Stimulated activated CD8-positive, alpha-beta memory T cell treated with anti-CD3 and anti-CD28 coated beads, Interleukin-7, amount 100 ng/mL, for 24 hours (primary cell): ENCODE measurements at regions not wholly inside any gene's neighbourhood (a gene's known extent, or its start where the extent isn't known, plus 50 kb on each side); places are given as distances from the start of the nearest gene placed in this dataset.
"Not testable (repeated sequence)": the region's sequence is repeated elsewhere in the genome, so short reads cannot be mapped to it uniquely, and the experiment has no call there.

Source experiments
- DNase-seq: peaks from one replicate; pipeline ENCODE4 v3.0.0-alpha.2; 2020; ENCODE audit warnings: low read depth

- DNase-seq: no peak
Measured at GRCh38 chr3:20245781-20246180, 59.8 kb upstream of the SGO1 start.

GRCh38 chr3:20240154-20240883, 54.3 kb upstream of the SGO1 start:
- DNase-seq: no peak

DNA sequence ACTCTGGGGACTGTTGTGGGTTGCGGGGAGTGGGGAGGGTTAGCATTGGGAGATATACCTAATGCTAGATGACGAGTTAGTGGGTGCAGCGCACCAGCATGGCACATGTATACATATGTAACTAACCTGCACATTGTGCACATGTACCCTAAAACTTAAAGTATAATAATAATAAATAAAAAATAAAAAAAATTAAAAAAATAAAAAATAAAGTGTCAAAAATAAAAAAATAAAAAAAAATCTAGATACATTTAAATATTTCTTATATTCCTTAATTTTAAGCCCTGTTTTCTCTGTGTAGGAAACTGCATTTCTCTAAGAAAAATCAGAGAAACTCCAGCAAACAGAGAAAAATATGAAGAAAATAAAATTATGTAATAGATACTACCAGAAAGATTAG, 52.2 kb upstream of the SGO1 start:
- not testable (repeated sequence) for DNase-seq

DNA sequence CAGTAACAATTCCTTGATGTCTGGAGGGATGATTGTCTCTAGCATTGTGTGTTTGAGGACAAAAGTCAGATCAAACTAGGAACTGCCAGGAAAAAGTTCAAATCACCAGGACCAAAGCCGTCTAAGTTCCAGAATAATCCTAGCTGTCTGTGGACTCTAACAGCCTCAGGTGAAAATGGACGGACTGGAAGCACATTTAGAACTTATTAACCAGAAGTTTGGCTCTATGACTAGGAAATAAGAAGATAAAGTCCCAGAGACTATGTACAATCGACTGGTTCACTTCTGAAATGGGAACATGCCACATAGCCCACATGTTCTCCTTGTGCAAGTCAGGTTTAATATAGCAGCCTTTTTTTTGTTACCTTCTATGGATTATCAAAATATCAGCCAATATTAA, 50.6 kb upstream of the SGO1 start:
- DNase-seq: no peak
